ENCODE measurements at regions not wholly inside any gene's neighbourhood (a gene's known extent, or its start where the extent isn't known, plus 50 kb on each side); places are given as distances from the start of the nearest gene placed in this dataset.
A peak's percentile ranks its signal among the peaks of the same experiment; 100 is the strongest.
"Not testable (repeated sequence)": the region's sequence is repeated elsewhere in the genome, so short reads cannot be mapped to it uniquely, and the experiment has no call there.

- no peak overlapping the region for H3K4me3 ChIP-seq
- no peak for DNase-seq
- H3K27me3 ChIP-seq, result no peaks in the 10 kb centered on the region
- H3K36me3 ChIP-seq, result no peaks in the 10 kb centered on the region
- no peaks in the 10 kb centered on the region for H3K9me3 ChIP-seq
Measured at GRCh38 chr2:10217489-10218435, 84.9 kb upstream of the HPCAL1 start.

GRCh38 chr2:10220045-10220901, 82.4 kb upstream of the HPCAL1 start:
- no peak for DNase-seq
- no peak overlapping the region for H3K4me3 ChIP-seq
- H3K9me3 ChIP-seq, result no peaks in the 10 kb centered on the region
- H3K27me3 ChIP-seq, result no peaks in the 10 kb centered on the region
- H3K36me3 ChIP-seq, result no peaks in the 10 kb centered on the region

- no peak overlapping the region for H3K4me3 ChIP-seq
- H3K27me3 ChIP-seq, result no peaks in the 10 kb centered on the region
- DNase-seq, result peak; percentile 74
- no peaks in the 10 kb centered on the region for H3K9me3 ChIP-seq
- H3K36me3 ChIP-seq, result no peaks in the 10 kb centered on the region
Measured at GRCh38 chr2:10220902-10221391, 81.8 kb upstream of the HPCAL1 start.

GRCh38 chr2:10221443-10221842, 81.3 kb upstream of the HPCAL1 start:
- Histone ChIP-seq H3K9me3 (no peaks in the 10 kb centered on the region), H3K36me3 (no peaks in the 10 kb centered on the region), H3K4me3 (no peak overlapping the region), H3K27me3 (no peaks in the 10 kb centered on the region)
- DNase-seq, result no peak

GRCh38 chr2:10221976-10222870, 80.5 kb upstream of the HPCAL1 start:
- Histone ChIP-seq H3K9me3 (no peaks in the 10 kb centered on the region), H3K27me3 (no peaks in the 10 kb centered on the region), H3K36me3 (no peaks in the 10 kb centered on the region), H3K4me3 (no peak overlapping the region)
- no peak for DNase-seq

GRCh38 chr2:10223471-10223870, 79.2 kb upstream of the HPCAL1 start:
- DNase-seq, result no peak
- Histone ChIP-seq H3K9me3 (no peaks in the 10 kb centered on the region), H3K27me3 (no peaks in the 10 kb centered on the region), H3K4me3 (no peak overlapping the region), H3K36me3 (no peaks in the 10 kb centered on the region)

GRCh38 chr2:10223932-10224720, 78.6 kb upstream of the HPCAL1 start:
- no peaks in the 10 kb centered on the region for H3K27me3 ChIP-seq
- no peak for DNase-seq
- H3K9me3 ChIP-seq, result no peaks in the 10 kb centered on the region
- no peaks in the 10 kb centered on the region for H3K36me3 ChIP-seq
- no peak overlapping the region for H3K4me3 ChIP-seq

GRCh38 chr2:10224734-10225133, 78.0 kb upstream of the HPCAL1 start:
- Histone ChIP-seq H3K9me3 (no peaks in the 10 kb centered on the region), H3K36me3 (no peaks in the 10 kb centered on the region), H3K27me3 (no peaks in the 10 kb centered on the region), H3K4me3 (no peak overlapping the region)
- DNase-seq, result no peak

- Histone ChIP-seq H3K27me3 (no peaks in the 10 kb centered on the region), H3K4me3 (no peak overlapping the region), H3K9me3 (no peaks in the 10 kb centered on the region), H3K36me3 (no peaks in the 10 kb centered on the region)
- no peak for DNase-seq
Measured at GRCh38 chr2:10225291-10226037, 77.2 kb upstream of the HPCAL1 start.

GRCh38 chr2:10226038-10226724, 76.5 kb upstream of the HPCAL1 start:
- H3K4me3 ChIP-seq, result no peak overlapping the region
- H3K27me3 ChIP-seq, result no peaks in the 10 kb centered on the region
- no peaks in the 10 kb centered on the region for H3K9me3 ChIP-seq
- H3K36me3 ChIP-seq, result no peaks in the 10 kb centered on the region
- DNase-seq, result no peak

- DNase-seq, result no peak
- Histone ChIP-seq H3K27me3 (no peaks in the 10 kb centered on the region), H3K36me3 (no peaks in the 10 kb centered on the region), H3K4me3 (no peak overlapping the region), H3K9me3 (no peaks in the 10 kb centered on the region)
Measured at GRCh38 chr2:10228611-10229365, 73.9 kb upstream of the HPCAL1 start.

GRCh38 chr2:10229462-10230099, 73.1 kb upstream of the HPCAL1 start:
- no peak overlapping the region for H3K4me3 ChIP-seq

GRCh38 chr2:10230499-10230898, 72.2 kb upstream of the HPCAL1 start:
- Histone ChIP-seq H3K4me3 (no peak overlapping the region), H3K36me3 (no peaks in the 10 kb centered on the region)
- DNase-seq, result no peak

More at GRCh38 chr2:10229462-10230099, 73.1 kb upstream of the HPCAL1 start:
- no peaks in the 10 kb centered on the region for H3K9me3 ChIP-seq
- no peaks in the 10 kb centered on the region for H3K36me3 ChIP-seq
- H3K27me3 ChIP-seq, result no peaks in the 10 kb centered on the region
- DNase-seq, result no peak

GRCh38 chr2:10230921-10231320, 71.8 kb upstream of the HPCAL1 start:
- H3K4me3 ChIP-seq, H3K36me3 ChIP-seq, H3K27me3 ChIP-seq, H3K9me3 ChIP-seq, DNase-seq: not testable (repeated sequence)

More at GRCh38 chr2:10230499-10230898, 72.2 kb upstream of the HPCAL1 start:
- Histone ChIP-seq H3K9me3 (no peaks in the 10 kb centered on the region), H3K27me3 (no peaks in the 10 kb centered on the region)

Measured in MG63 (cell line).